Mesodermal cell (in vitro differentiated cells): ENCODE measurements at regions not wholly inside any gene's neighbourhood (a gene's known extent, or its start where the extent isn't known, plus 50 kb on each side); places are given as distances from the start of the nearest gene placed in this dataset.

Experiments used
- H3K27ac ChIP-seq: 2 replicates; pipeline ENCODE4 v1.7.0; 2013; ENCODE audit warnings: mild to moderate bottlenecking, low read depth, low read length, moderate library complexity; ENCODE audit not compliant: severe bottlenecking
- H3K36me3 ChIP-seq: 2 replicates; pipeline ENCODE4 v1.7.1; 2013; ENCODE audit warnings: mild to moderate bottlenecking, low read length, moderate library complexity; ENCODE audit not compliant: control insufficient read depth, insufficient read depth
- H3K4me1 ChIP-seq: one replicate; pipeline ENCODE4 v1.7.1; 2013; ENCODE audit warnings: mild to moderate bottlenecking, low read length; ENCODE audit not compliant: insufficient read depth, control insufficient read depth, poor library complexity, severe bottlenecking
- H3K4me3 ChIP-seq: 2 replicates; pipeline ENCODE4 v1.7.0; 2013; ENCODE audit warnings: low read length, control low read depth, mild to moderate bottlenecking; ENCODE audit not compliant: insufficient read depth, poor library complexity, severe bottlenecking; ENCODE audit errors: extremely low read depth
- H3K9me3 ChIP-seq: 2 replicates; pipeline ENCODE4 v1.7.1; 2013; ENCODE audit warnings: mild to moderate bottlenecking, low read length, moderate library complexity; ENCODE audit not compliant: control insufficient read depth
- WGBS, 2 experiments: methylation state at CpG; one replicate each; pipeline ENCODE4 v1.1.5; 2013; ENCODE audit warnings: missing lambda C conversion rate in 2 of 2; ENCODE audit not compliant: insufficient coverage in 2 of 2; 5-methylcytosine and 5-hydroxymethylcytosine counted together

DNA sequence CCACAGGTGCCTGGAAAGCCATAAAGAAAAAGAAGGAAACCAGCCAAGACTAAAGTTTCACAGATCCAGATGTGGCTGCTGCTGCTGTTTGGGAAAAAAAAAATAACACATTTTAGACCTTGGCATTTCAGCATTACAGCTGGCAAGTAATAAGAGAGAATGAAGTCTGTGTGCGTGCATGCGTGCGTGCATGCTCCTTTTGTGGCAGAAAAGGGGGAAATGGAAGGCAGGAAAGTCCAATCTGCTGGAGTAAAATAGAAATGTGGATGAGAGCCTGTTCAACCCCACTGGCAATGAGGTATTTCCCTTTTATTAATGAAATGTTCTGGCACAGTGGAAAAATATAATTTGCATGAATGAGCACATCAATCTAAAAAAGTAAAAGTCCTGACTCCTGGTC, 137.0 kb upstream of the SEMA3A start:
- WGBS, 2 experiments = 96 to 100% methylated on average over 3 of the region's 3 CpGs
- Histone ChIP-seq H3K4me3 (no peak overlapping the region), H3K27ac (no peak overlapping the region), H3K36me3 (no peaks in the 10 kb centered on the region), H3K9me3 (no peaks in the 10 kb centered on the region), H3K4me1 (no peaks in the 10 kb centered on the region)

DNA sequence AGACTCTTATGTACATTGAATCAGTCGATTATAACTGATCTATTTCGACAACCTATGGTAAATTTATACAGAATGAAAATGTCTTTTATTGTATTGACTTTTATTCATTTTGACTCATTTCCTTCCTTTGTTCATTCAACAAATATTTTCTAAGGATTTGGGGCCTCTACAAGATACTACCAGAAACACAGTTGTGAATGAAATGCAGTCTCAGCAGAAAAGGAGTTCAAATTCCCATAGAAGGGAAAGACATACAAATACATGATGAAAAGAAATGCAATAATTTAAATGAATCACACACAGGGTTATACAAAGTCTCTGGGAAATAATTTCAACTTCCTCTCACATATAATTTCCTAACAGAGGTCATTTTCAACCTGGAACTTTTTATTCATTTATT, 134.0 kb upstream of the SEMA3A start:
- no CpG with 5 or more reads among the region's 2 CpGs for whole genome bisulfite sequencing, 2 experiments
- H3K27ac ChIP-seq = no peak overlapping the region
- H3K36me3 ChIP-seq = no peaks in the 10 kb centered on the region
- no peaks in the 10 kb centered on the region for H3K9me3 ChIP-seq
- no peak overlapping the region for H3K4me3 ChIP-seq
- H3K4me1 ChIP-seq = no peaks in the 10 kb centered on the region

DNA sequence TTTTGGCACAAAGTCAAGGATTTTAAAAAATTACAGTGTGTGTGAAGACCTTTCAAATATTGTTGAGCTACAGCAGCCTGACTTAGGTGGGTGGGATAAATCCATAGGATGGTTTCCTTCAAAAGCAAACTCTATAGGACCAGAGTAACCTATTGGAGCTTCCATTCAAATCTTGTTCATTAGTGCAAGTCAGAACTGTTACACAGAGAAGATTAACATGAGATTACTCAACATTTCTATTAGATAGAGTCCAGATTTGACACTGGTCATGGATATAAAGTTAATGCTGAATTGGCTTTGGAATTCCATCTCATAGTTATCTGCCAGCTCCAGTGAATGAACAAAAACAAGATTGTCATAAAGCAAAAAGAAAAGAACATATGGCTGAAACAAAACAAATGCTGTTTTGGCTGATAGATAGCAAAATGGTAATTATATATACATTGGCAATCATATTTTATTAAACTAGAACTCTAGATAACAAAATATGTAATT, 129.6 kb upstream of the SEMA3A start:
- H3K36me3 ChIP-seq = no peaks in the 10 kb centered on the region
- no peak overlapping the region for H3K4me3 ChIP-seq
- no peak overlapping the region for H3K27ac ChIP-seq
- H3K9me3 ChIP-seq = no peaks in the 10 kb centered on the region
- H3K4me1 ChIP-seq = no peaks in the 10 kb centered on the region

DNA sequence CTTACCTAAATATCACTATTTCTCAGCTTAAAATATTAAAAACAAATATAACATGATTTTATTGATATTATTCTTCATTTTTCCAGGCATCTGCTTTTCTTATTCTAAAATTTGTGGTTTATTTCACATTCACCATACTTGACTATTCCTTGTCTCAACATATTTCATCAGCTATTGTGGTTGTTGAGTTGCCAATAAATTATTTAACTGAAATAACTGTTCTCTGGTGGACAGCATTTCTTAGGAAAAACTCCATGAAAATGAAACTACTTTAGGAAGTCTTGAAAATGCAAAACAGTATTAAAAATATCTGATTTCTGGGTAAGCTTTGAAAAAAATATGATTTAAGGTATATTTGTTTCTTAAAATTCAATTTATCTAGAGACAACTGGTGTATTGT, 122.9 kb upstream of the SEMA3A start:
- Histone ChIP-seq H3K9me3 (no peaks in the 10 kb centered on the region), H3K4me3 (no peak overlapping the region), H3K4me1 (no peaks in the 10 kb centered on the region), H3K27ac (no peak overlapping the region), H3K36me3 (no peaks in the 10 kb centered on the region)

DNA sequence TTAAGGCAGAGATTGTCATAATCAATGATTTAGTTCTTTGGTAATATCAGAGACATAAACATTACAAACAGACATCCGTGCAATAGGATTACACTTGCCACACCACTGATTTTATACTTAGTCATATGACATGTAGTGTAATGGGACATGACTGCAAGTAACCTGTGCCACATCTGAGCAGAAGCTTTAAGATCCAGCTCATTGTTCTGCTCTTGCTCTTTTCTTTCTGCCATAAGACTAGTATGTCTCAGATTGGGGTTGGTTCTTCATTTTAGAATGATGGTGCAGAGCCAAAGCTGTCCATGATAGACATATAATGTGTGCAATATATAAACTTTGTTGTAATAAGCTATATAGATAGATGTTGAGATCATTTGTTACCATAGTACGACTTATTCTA, 119.7 kb upstream of the SEMA3A start:
- Histone ChIP-seq H3K4me3 (no peak overlapping the region), H3K4me1 (no peaks in the 10 kb centered on the region), H3K9me3 (no peaks in the 10 kb centered on the region), H3K36me3 (no peaks in the 10 kb centered on the region), H3K27ac (no peak overlapping the region)
- WGBS, 2 experiments = no CpG with 5 or more reads among the region's 2 CpGs

DNA sequence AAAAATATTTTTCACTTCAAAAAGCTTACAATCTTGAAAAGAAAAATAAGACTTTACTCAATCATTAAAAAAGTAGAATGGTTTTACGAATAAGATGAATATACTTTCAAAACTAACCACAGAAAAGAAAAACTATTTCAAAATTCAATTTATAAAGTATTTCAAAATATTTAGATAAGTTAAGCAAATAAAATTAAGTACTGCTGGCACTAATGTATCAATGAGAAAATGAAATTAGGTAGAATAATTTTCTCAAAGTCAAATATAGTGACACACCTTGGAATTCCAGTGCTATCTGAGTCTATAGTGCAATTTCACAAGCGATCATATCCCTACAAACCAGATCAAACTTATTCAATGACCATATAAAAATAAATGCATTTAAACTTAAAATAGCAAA, 109.8 kb upstream of the SEMA3A start:
- WGBS, 2 experiments = no CpG with 5 or more reads among the region's 2 CpGs

DNA sequence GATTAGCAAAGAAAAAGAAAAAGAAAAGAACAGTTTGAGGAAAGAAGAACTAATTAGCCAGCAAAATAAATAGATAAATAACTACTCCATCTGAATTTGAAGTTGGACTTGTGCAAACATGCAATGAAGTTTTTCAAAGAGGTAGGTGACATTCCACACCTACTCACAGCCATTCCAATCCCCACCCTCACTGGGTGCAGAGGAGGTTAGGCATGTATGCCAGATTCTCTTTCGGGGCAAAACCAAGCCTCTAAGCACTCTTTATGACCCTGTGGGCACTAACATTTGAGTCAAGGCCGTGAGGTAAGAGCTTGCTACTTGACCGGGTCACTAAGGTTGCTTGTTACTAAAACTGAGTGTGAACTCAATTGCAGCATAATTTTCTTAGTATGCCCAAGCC, 108.4 kb upstream of the SEMA3A start:
- Histone ChIP-seq H3K4me1 (no peaks in the 10 kb centered on the region), H3K4me3 (no peak overlapping the region), H3K9me3 (no peaks in the 10 kb centered on the region), H3K27ac (no peak overlapping the region), H3K36me3 (no peaks in the 10 kb centered on the region)
- WGBS, 2 experiments = 71 to 78% methylated on average over 1 to 3 of the region's 3 CpGs

More for the DNA sequence above, 109.8 kb upstream of the SEMA3A start:
- Histone ChIP-seq H3K36me3 (no peaks in the 10 kb centered on the region), H3K4me3 (no peak overlapping the region), H3K27ac (no peak overlapping the region), H3K4me1 (no peaks in the 10 kb centered on the region), H3K9me3 (no peaks in the 10 kb centered on the region)

DNA sequence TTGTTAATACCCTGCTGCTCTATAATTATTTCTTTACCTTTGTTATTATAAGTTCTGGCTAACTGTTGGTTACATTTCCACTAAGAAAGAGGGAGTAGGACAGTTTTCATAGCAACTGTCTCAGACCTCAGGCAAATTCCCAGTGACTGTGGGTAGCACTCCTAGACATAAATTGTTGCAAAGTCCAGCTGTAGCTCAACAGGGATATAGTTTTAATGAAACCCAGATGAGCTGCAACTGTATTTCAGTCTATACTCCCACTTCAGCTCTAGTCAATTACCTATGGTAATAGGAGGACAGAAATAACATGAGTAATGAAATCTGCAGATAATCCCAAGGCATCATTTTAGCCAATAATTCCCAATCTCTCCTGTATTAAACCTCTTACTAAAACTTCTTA, 103.0 kb upstream of the SEMA3A start:
- H3K27ac ChIP-seq = no peak overlapping the region
- H3K9me3 ChIP-seq = no peaks in the 10 kb centered on the region
- no peaks in the 10 kb centered on the region for H3K4me1 ChIP-seq
- no peaks in the 10 kb centered on the region for H3K36me3 ChIP-seq
- no peak overlapping the region for H3K4me3 ChIP-seq

DNA sequence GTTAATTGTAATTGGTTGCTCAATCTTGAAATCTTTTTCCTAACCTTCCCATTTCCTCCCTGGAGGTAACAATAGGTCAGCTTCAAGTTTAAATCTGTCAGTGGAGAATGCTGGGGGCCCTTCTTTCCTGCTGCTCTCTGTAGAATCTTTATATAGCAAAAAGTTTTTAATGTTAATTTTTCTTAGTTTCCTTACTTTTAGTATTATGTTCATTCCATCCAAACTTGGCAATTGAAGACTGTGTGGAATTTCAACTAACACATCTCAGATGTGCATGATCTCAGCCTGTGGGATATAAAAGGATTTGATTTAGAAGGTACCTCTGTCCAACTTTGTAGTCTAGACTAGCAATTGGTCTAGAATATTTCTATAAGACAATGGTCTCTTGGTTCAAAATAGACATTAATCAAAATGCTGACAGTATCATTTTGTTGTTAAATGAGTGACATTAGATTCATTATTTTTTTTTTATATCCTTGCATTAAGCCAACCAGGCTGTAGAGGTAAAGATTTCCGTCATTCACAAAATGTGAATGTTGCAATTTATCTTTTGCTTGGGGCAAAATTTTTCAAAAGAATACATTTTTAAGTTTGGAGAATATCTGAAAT, 100.4 kb upstream of the SEMA3A start:
- WGBS, 2 experiments = 80% methylated on average over 1 of the region's 1 CpG; no CpG with 5 or more reads in 1 of the 2 experiments
- H3K4me1 ChIP-seq = no peaks in the 10 kb centered on the region
- no peak overlapping the region for H3K4me3 ChIP-seq
- H3K36me3 ChIP-seq = no peaks in the 10 kb centered on the region
- no peak overlapping the region for H3K27ac ChIP-seq
- no peaks in the 10 kb centered on the region for H3K9me3 ChIP-seq

DNA sequence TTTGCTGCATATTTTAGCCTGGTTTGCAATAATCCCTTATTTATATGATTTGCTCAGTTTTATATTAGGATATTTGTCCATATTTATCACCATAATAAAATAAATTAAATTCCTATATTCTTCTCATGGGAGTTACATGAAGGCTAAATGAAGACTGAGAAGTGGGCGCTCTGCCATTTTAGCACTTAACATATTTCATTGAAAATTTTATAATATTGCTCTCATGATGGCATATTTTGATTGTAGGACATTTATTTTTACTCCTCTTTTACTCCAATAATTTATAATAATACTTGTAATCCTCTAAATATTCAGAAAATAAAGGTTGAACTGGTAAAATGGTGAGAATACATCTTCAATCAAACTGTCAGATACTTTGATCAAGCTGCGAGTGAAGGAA, 99.8 kb upstream of the SEMA3A start:
- no peak overlapping the region for H3K27ac ChIP-seq
- H3K4me1 ChIP-seq = no peaks in the 10 kb centered on the region
- no peak overlapping the region for H3K4me3 ChIP-seq
- no CpG with 5 or more reads among the region's 2 CpGs for WGBS, 2 experiments
- H3K9me3 ChIP-seq = no peaks in the 10 kb centered on the region
- no peaks in the 10 kb centered on the region for H3K36me3 ChIP-seq

DNA sequence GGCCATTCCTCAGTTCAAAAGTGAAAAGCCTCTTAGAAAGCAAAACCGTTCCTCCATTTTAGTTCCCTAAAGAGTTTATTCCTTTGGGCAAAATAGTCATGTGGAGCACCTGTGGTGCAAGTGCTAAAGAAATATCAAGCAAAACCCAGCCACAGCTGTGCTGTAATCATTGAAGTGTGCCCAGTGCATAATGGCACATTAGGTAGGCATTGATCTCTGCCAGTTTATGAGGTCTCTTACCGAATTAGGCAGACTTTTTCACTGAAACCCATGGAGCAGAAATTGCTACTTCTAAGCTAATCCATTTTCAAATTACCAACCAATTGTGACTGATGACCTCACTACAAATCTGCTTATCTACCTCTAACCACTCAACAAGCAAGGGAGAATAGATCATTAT, 97.2 kb upstream of the SEMA3A start:
- Histone ChIP-seq H3K9me3 (no peaks in the 10 kb centered on the region), H3K27ac (no peak overlapping the region), H3K4me3 (no peak overlapping the region), H3K4me1 (no peaks in the 10 kb centered on the region), H3K36me3 (no peaks in the 10 kb centered on the region)
- 50% methylated on average over 1 to 2 of the region's 2 CpGs for WGBS, 2 experiments
